IPS-20b (cell line): ENCODE measurements at regions not wholly inside any gene's neighbourhood (a gene's known extent, or its start where the extent isn't known, plus 50 kb on each side); places are given as distances from the start of the nearest gene placed in this dataset.
"Not testable (repeated sequence)": the region's sequence is repeated elsewhere in the genome, so short reads cannot be mapped to it uniquely, and the experiment has no call there.

Experiments used
- H3K27ac ChIP-seq: one replicate; pipeline ENCODE4 v1.5.1; 2013; ENCODE audit warnings: low read length
- H3K27me3 ChIP-seq: 2 replicates; pipeline ENCODE4 v1.6.1; 2013; ENCODE audit warnings: mild to moderate bottlenecking, low read length, inconsistent platforms; ENCODE audit not compliant: insufficient read depth
- H3K36me3 ChIP-seq: 2 replicates; pipeline ENCODE4 v1.6.1; 2013; ENCODE audit warnings: low read depth, mild to moderate bottlenecking, inconsistent platforms, low read length, moderate library complexity; ENCODE audit not compliant: insufficient read depth
- H3K4me1 ChIP-seq: 2 replicates; pipeline ENCODE4 v1.6.1; 2013; ENCODE audit warnings: mild to moderate bottlenecking, control low read depth, inconsistent platforms, low read length, moderate library complexity; ENCODE audit not compliant: insufficient read depth
- H3K4me3 ChIP-seq: 2 replicates; pipeline ENCODE4 v1.5.1; 2013; ENCODE audit warnings: mild to moderate bottlenecking, low read length, inconsistent platforms
- H3K9ac ChIP-seq: 2 replicates; pipeline ENCODE4 v1.6.1; 2013; ENCODE audit warnings: low read depth, mild to moderate bottlenecking, inconsistent platforms, low read length, moderate library complexity
- H3K9me3 ChIP-seq: 2 replicates; pipeline ENCODE4 v1.6.1; 2013; ENCODE audit warnings: mild to moderate bottlenecking, low read depth, low read length, inconsistent platforms; ENCODE audit not compliant: insufficient read depth

DNA sequence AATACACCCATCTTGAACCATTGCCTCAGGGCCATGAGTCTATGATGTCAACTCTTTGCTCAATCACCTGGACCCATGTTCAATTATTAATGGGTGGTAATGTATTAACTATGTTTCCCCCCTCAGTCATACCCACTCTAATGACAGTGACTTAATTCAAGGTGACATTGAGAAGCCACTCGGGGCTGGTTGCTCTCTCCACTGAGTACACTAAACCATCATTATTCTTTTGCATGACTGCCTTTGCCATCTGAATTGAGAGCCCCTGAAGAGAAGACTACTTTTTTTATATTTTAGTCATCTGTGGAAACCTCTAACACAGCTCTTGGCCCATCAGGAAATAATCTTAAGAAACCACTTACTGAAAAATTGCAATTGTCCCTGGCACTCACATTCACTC lies 139.2 kb upstream of the SOX21 start:
- Histone ChIP-seq H3K9ac (no peak overlapping the region), H3K4me1 (no peaks in the 10 kb centered on the region), H3K9me3 (no peaks in the 10 kb centered on the region), H3K27me3 (no peaks in the 10 kb centered on the region), H3K27ac (no peak overlapping the region), H3K4me3 (no peak overlapping the region), H3K36me3 (no peaks in the 10 kb centered on the region)

- no peak overlapping the region for H3K27ac ChIP-seq
- no peak overlapping the region for H3K4me3 ChIP-seq
- no peaks in the 10 kb centered on the region for H3K9me3 ChIP-seq
- H3K36me3 ChIP-seq: no peaks in the 10 kb centered on the region
- no peak overlapping the region for H3K9ac ChIP-seq
- no peaks in the 10 kb centered on the region for H3K4me1 ChIP-seq
- no peaks in the 10 kb centered on the region for H3K27me3 ChIP-seq
Measured at GRCh38 chr13:94849254-94849653, 136.9 kb upstream of the SOX21 start.

- Histone ChIP-seq H3K27ac (no peak overlapping the region), H3K4me3 (no peak overlapping the region), H3K27me3 (no peaks in the 10 kb centered on the region), H3K9me3 (no peaks in the 10 kb centered on the region), H3K36me3 (no peaks in the 10 kb centered on the region), H3K4me1 (no peaks in the 10 kb centered on the region), H3K9ac (no peak overlapping the region)
Measured at GRCh38 chr13:94842901-94843300, 130.6 kb upstream of the SOX21 start.

- not testable (repeated sequence) for H3K27ac ChIP-seq, H3K36me3 ChIP-seq, H3K4me1 ChIP-seq, H3K9ac ChIP-seq, H3K9me3 ChIP-seq, H3K4me3 ChIP-seq, H3K27me3 ChIP-seq
Measured at GRCh38 chr13:94837056-94837455, 124.7 kb upstream of the SOX21 start.

DNA sequence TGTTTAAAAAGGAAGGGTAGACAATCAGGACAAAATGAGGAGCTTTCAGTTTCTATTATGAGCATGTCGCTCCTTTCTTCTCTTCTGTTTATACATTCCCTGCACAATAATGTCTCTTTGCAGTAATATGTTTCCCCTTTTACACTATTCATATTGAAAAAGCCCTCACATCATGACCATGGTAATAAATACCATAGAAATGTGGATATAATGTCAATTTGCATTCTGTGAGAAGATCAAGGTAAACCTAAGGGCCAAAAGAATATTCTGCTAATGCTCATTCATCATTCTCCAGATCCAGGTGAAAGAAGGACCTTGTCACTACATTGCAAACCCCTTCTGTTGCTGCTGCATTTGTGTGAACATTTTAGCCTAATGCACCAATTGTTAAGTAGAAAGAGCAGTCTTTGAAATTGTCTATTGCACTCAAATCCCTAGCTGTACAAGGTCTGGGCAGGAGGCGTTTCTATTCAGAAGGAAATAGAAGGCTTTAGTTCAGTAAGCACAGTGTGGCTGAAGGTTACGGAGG lies 117.6 kb upstream of the SOX21 start:
- H3K4me1 ChIP-seq: peaks cover 22% of the 10 kb centered on the region; the same call in 1 of the 2 replicates
- H3K27ac ChIP-seq: no peak overlapping the region
- no peaks in the 10 kb centered on the region for H3K27me3 ChIP-seq
- H3K9me3 ChIP-seq: no peaks in the 10 kb centered on the region
- no peaks in the 10 kb centered on the region for H3K36me3 ChIP-seq
- no peak overlapping the region for H3K4me3 ChIP-seq
- no peak overlapping the region for H3K9ac ChIP-seq

GRCh38 chr13:94829185-94829836 lies 117.0 kb upstream of the SOX21 start:
- H3K27me3 ChIP-seq: no peaks in the 10 kb centered on the region
- peaks cover 25% of the 10 kb centered on the region; the same call in 1 of the 2 replicates for H3K4me1 ChIP-seq
- no peak overlapping the region for H3K9ac ChIP-seq
- no peaks in the 10 kb centered on the region for H3K9me3 ChIP-seq
- H3K27ac ChIP-seq: no peak overlapping the region
- no peak overlapping the region for H3K4me3 ChIP-seq
- no peaks in the 10 kb centered on the region for H3K36me3 ChIP-seq

- Histone ChIP-seq H3K36me3 (no peaks in the 10 kb centered on the region), H3K4me1 (peaks cover 32% of the 10 kb centered on the region; the same call in 1 of the 2 replicates), H3K9ac (no peak overlapping the region), H3K27ac (no peak overlapping the region), H3K4me3 (no peak overlapping the region), H3K9me3 (no peaks in the 10 kb centered on the region), H3K27me3 (no peaks in the 10 kb centered on the region)
Measured at GRCh38 chr13:94827566-94827965, 115.2 kb upstream of the SOX21 start.

- H3K4me3 ChIP-seq: peak overlapping the region; percentile 37
- peaks cover 37% of the 10 kb centered on the region; the same call in 1 of the 2 replicates for H3K4me1 ChIP-seq
- H3K27me3 ChIP-seq: no peaks in the 10 kb centered on the region
- peak overlapping the region; percentile 47; the same call in 1 of the 2 replicates for H3K9ac ChIP-seq
- H3K27ac ChIP-seq: no peak overlapping the region
- no peaks in the 10 kb centered on the region for H3K9me3 ChIP-seq
- no peaks in the 10 kb centered on the region for H3K36me3 ChIP-seq
Measured at GRCh38 chr13:94825507-94825906, 113.2 kb upstream of the SOX21 start.

DNA sequence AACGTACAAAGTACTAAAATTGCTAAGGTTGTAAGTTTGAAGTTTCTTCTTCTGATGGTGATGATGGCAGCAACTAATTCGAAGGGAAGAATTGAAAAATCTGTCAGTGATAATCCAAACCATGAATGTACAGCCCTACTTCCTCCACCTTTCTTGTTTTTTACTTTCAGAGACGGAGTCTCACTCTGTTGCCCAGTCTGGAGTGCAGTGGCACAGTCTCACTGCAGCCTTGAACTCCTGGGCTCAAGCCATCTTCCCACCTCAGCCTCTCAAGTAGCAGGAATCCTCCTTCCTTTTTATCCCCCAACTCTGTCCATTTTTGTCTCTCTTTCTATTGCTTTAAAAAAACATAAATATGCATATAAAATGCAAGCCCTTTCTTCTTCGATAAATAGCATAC lies 112.3 kb upstream of the SOX21 start:
- Histone ChIP-seq H3K4me1 (peaks cover 37% of the 10 kb centered on the region; the same call in 1 of the 2 replicates), H3K27me3 (no peaks in the 10 kb centered on the region)

DNA sequence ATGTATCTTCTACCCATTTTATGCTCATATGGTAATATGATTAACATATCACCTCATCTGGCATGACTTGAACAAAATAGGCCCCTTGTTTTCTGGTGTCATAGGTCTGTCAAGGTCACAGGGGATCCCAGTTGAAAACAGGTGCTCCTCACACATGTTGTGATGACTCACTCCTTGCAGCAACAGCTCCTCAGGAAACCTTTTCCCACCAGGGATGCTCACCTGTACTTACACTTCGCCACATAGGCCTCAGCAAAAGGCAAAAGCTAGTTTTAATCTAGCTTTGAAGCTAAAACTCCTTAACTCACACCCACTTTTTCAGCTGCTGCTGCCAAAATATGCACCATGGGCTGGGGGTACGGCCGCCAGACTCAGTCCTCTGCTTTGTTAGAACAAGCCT lies 110.0 kb upstream of the SOX21 start:
- Histone ChIP-seq H3K4me3 (no peak overlapping the region), H3K27ac (no peak overlapping the region), H3K9ac (no peak overlapping the region), H3K9me3 (no peaks in the 10 kb centered on the region), H3K4me1 (peaks cover 29% of the 10 kb centered on the region; the same call in 1 of the 2 replicates), H3K36me3 (no peaks in the 10 kb centered on the region), H3K27me3 (no peaks in the 10 kb centered on the region)

More for the DNA sequence above, 112.3 kb upstream of the SOX21 start:
- Histone ChIP-seq H3K9ac (no peak overlapping the region), H3K36me3 (no peaks in the 10 kb centered on the region), H3K4me3 (no peak overlapping the region), H3K9me3 (no peaks in the 10 kb centered on the region), H3K27ac (no peak overlapping the region)

GRCh38 chr13:94816256-94816655 lies 103.9 kb upstream of the SOX21 start:
- Histone ChIP-seq H3K9ac (no peak overlapping the region), H3K27me3 (no peaks in the 10 kb centered on the region), H3K4me1 (peaks cover 4% of the 10 kb centered on the region; the same call in 1 of the 2 replicates), H3K4me3 (no peak overlapping the region), H3K36me3 (no peaks in the 10 kb centered on the region), H3K9me3 (no peaks in the 10 kb centered on the region), H3K27ac (no peak overlapping the region)

GRCh38 chr13:94813920-94814475 lies 101.7 kb upstream of the SOX21 start:
- Histone ChIP-seq H3K36me3 (no peaks in the 10 kb centered on the region), H3K9ac (no peak overlapping the region), H3K9me3 (no peaks in the 10 kb centered on the region), H3K27me3 (no peaks in the 10 kb centered on the region), H3K4me1 (peaks cover 4% of the 10 kb centered on the region; the same call in 1 of the 2 replicates), H3K4me3 (no peak overlapping the region), H3K27ac (no peak overlapping the region)
